Loucy (cell line): ENCODE measurements at regions not wholly inside any gene's neighbourhood (a gene's known extent, or its start where the extent isn't known, plus 50 kb on each side); places are given as distances from the start of the nearest gene placed in this dataset.
"Not testable (repeated sequence)": the region's sequence is repeated elsewhere in the genome, so short reads cannot be mapped to it uniquely, and the experiment has no call there.

Experiments
- CTCF ChIP-seq: fragments of 200-600 bp; sonication (generic); conservative IDR thresholded peaks from 2 replicates; pipeline ENCODE4 v1.5.1; 2014; ENCODE audit warnings: mild to moderate bottlenecking, antibody characterized with exemption, low read length
- EZH2phosphoT487 ChIP-seq: fragments of 200-600 bp; IDR thresholded peaks from 2 replicates; pipeline ENCODE4 v1.6.1; 2018; ENCODE audit warnings: antibody characterized with exemption, mild to moderate bottlenecking, moderate library complexity, borderline replicate concordance

GRCh38 chr6:68160812-68161211, 474.3 kb upstream of the ADGRB3 start:
- not testable (repeated sequence) for TF ChIP-seq CTCF, EZH2phosphoT487
